WTC11 (cell line): ENCODE measurements at regions not wholly inside any gene's neighbourhood (a gene's known extent, or its start where the extent isn't known, plus 50 kb on each side); places are given as distances from the start of the nearest gene placed in this dataset.

Experiments
- ATF1 ChIP-seq: sonication (generic); formaldehyde crosslinking; IDR thresholded peaks from 2 replicates; pipeline ENCODE4 v1.8.1; 2023; ENCODE audit warnings: mild to moderate bottlenecking, moderate library complexity, missing genetic modification reagents
- CREM ChIP-seq: sonication (generic); formaldehyde crosslinking; IDR thresholded peaks from 2 replicates; pipeline ENCODE4 v1.8.1; 2022; ENCODE audit warnings: mild to moderate bottlenecking, missing genetic modification reagents, moderate library complexity
- TCF7 ChIP-seq: sonication (generic); formaldehyde crosslinking; IDR thresholded peaks from 2 replicates; pipeline ENCODE4 v1.8.0; 2022; ENCODE audit warnings: mild to moderate bottlenecking, low read depth, missing genetic modification reagents, moderate library complexity
- TEAD4 ChIP-seq: sonication (generic); formaldehyde crosslinking; IDR thresholded peaks from 2 replicates; pipeline ENCODE4 v1.8.0; 2022; ENCODE audit warnings: mild to moderate bottlenecking, missing genetic modification reagents
- TP53 ChIP-seq: sonication (generic); formaldehyde crosslinking; IDR thresholded peaks from 2 replicates; pipeline ENCODE4 v1.8.1; 2023; ENCODE audit warnings: mild to moderate bottlenecking, missing genetic modification reagents
- ZBTB21 ChIP-seq: sonication (generic); formaldehyde crosslinking; IDR thresholded peaks from 2 replicates; pipeline ENCODE4 v1.8.1; 2023; ENCODE audit warnings: mild to moderate bottlenecking, missing genetic modification reagents, borderline replicate concordance
- TF ChIP-seq, protein P1 (sequence below): fragments of 250-450 bp; sonication (Bioruptor Pico); IDR thresholded peaks from 2 replicates; pipeline ENCODE4 v2.1.2; 2022; ENCODE audit warnings: mild to moderate bottlenecking, moderate library complexity
- TF ChIP-seq, protein P2 (sequence below): fragments of 200-600 bp; IDR thresholded peaks from 2 replicates; pipeline ENCODE4 v1.8.0; 2022; ENCODE audit warnings: antibody characterized with exemption
- TF ChIP-seq, protein P3 (sequence below): sonication (generic); formaldehyde crosslinking; IDR thresholded peaks from 2 replicates; pipeline ENCODE4 v1.8.0; 2022; ENCODE audit warnings: mild to moderate bottlenecking, missing genetic modification reagents
- TF ChIP-seq, protein P4 (sequence below): sonication (generic); formaldehyde crosslinking; IDR thresholded peaks from 2 replicates; pipeline ENCODE4 v1.8.1; 2022; ENCODE audit warnings: low read depth, missing genetic modification reagents, borderline replicate concordance
- TF ChIP-seq, protein P5 (sequence below): sonication (generic); formaldehyde crosslinking; IDR thresholded peaks from 2 replicates; pipeline ENCODE4 v1.8.1; 2022; ENCODE audit warnings: mild to moderate bottlenecking, missing genetic modification reagents, moderate library complexity, borderline replicate concordance
- TF ChIP-seq, protein P6 (sequence below): sonication (generic); formaldehyde crosslinking; IDR thresholded peaks from 2 replicates; pipeline ENCODE4 v1.8.1; 2023; ENCODE audit warnings: mild to moderate bottlenecking, missing genetic modification reagents, moderate library complexity

DNA sequence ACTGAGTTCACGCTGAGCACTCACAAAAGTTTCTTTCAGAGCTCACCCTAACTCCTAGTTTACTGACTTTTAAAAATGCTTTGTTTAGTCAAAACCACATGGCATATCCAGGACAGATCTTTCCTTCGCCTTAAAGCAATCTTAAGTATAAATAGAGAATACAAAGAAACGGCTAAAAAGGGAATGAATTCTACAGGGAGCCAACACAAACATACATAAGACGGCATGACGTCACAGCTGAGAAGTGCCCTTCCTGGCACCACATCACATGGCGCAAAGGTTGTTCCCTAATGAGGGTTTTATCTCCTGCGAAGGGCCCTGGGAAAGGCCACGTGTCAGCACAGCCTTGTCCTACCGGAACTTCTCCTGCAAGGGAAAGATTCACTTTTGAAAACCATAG, 141.3 kb downstream of the IRX1 start:
- TF ChIP-seq, protein P1, sequence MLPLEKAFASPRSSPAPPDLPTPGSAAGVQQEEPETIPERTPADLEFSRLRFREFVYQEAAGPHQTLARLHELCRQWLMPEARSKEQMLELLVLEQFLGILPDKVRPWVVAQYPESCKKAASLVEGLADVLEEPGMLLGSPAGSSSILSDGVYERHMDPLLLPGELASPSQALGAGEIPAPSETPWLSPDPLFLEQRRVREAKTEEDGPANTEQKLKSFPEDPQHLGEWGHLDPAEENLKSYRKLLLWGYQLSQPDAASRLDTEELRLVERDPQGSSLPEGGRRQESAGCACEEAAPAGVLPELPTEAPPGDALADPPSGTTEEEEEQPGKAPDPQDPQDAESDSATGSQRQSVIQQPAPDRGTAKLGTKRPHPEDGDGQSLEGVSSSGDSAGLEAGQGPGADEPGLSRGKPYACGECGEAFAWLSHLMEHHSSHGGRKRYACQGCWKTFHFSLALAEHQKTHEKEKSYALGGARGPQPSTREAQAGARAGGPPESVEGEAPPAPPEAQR (CRISPR knock-in tag): no peak
- TF ChIP-seq, protein P2, sequence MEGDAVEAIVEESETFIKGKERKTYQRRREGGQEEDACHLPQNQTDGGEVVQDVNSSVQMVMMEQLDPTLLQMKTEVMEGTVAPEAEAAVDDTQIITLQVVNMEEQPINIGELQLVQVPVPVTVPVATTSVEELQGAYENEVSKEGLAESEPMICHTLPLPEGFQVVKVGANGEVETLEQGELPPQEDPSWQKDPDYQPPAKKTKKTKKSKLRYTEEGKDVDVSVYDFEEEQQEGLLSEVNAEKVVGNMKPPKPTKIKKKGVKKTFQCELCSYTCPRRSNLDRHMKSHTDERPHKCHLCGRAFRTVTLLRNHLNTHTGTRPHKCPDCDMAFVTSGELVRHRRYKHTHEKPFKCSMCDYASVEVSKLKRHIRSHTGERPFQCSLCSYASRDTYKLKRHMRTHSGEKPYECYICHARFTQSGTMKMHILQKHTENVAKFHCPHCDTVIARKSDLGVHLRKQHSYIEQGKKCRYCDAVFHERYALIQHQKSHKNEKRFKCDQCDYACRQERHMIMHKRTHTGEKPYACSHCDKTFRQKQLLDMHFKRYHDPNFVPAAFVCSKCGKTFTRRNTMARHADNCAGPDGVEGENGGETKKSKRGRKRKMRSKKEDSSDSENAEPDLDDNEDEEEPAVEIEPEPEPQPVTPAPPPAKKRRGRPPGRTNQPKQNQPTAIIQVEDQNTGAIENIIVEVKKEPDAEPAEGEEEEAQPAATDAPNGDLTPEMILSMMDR: no peak
- no peak for TF ChIP-seq TCF7 (CRISPR knock-in tag)
- TF ChIP-seq, protein P3, sequence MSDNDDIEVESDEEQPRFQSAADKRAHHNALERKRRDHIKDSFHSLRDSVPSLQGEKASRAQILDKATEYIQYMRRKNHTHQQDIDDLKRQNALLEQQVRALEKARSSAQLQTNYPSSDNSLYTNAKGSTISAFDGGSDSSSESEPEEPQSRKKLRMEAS (CRISPR knock-in tag): no peak
- TF ChIP-seq, protein P4, sequence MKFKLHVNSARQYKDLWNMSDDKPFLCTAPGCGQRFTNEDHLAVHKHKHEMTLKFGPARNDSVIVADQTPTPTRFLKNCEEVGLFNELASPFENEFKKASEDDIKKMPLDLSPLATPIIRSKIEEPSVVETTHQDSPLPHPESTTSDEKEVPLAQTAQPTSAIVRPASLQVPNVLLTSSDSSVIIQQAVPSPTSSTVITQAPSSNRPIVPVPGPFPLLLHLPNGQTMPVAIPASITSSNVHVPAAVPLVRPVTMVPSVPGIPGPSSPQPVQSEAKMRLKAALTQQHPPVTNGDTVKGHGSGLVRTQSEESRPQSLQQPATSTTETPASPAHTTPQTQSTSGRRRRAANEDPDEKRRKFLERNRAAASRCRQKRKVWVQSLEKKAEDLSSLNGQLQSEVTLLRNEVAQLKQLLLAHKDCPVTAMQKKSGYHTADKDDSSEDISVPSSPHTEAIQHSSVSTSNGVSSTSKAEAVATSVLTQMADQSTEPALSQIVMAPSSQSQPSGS (CRISPR knock-in tag): no peak
- no peak for TF ChIP-seq TP53 (CRISPR knock-in tag)
- TF ChIP-seq TEAD4: no peak
- TF ChIP-seq, protein P5, sequence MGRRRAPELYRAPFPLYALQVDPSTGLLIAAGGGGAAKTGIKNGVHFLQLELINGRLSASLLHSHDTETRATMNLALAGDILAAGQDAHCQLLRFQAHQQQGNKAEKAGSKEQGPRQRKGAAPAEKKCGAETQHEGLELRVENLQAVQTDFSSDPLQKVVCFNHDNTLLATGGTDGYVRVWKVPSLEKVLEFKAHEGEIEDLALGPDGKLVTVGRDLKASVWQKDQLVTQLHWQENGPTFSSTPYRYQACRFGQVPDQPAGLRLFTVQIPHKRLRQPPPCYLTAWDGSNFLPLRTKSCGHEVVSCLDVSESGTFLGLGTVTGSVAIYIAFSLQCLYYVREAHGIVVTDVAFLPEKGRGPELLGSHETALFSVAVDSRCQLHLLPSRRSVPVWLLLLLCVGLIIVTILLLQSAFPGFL (CRISPR knock-in tag): no peak
- no peak for TF ChIP-seq ATF1
- no peak for TF ChIP-seq ZBTB21
- TF ChIP-seq, protein P6, sequence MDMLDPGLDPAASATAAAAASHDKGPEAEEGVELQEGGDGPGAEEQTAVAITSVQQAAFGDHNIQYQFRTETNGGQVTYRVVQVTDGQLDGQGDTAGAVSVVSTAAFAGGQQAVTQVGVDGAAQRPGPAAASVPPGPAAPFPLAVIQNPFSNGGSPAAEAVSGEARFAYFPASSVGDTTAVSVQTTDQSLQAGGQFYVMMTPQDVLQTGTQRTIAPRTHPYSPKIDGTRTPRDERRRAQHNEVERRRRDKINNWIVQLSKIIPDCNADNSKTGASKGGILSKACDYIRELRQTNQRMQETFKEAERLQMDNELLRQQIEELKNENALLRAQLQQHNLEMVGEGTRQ (CRISPR knock-in tag): no peak
- TF ChIP-seq CREM (CRISPR knock-in tag): no peak
